ENCODE measurements at regions not wholly inside any gene's neighbourhood (a gene's known extent, or its start where the extent isn't known, plus 50 kb on each side); places are given as distances from the start of the nearest gene placed in this dataset.

DNA sequence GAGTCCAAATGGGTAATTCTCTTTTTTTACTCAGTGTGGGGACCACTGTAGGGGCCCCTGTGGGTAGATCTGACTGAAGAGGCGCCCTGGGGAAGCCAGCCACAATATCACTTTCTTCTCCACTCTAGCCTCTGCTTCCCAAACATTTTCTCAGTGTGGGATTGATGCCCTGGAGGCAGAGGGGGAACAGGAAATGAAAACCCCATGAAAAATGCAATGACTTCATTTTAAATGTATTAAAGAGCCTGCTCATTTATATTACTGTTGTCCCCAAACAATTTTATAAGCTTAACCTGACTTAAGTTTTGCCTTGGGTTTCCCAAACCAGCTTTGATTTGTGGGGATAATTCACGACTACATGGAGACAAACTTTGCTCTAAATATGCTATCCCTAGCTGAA lies 181.9 kb downstream of the C1orf94 start:
- TF ChIP-seq, protein P1, sequence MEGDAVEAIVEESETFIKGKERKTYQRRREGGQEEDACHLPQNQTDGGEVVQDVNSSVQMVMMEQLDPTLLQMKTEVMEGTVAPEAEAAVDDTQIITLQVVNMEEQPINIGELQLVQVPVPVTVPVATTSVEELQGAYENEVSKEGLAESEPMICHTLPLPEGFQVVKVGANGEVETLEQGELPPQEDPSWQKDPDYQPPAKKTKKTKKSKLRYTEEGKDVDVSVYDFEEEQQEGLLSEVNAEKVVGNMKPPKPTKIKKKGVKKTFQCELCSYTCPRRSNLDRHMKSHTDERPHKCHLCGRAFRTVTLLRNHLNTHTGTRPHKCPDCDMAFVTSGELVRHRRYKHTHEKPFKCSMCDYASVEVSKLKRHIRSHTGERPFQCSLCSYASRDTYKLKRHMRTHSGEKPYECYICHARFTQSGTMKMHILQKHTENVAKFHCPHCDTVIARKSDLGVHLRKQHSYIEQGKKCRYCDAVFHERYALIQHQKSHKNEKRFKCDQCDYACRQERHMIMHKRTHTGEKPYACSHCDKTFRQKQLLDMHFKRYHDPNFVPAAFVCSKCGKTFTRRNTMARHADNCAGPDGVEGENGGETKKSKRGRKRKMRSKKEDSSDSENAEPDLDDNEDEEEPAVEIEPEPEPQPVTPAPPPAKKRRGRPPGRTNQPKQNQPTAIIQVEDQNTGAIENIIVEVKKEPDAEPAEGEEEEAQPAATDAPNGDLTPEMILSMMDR (IDR thresholded peaks at IDR 0.05) = no peak
- no peak for TF ChIP-seq ZFX (IDR thresholded peaks at IDR 0.05; ENCODE audit: borderline replicate concordance)
